Cardiac septum (tissue), 1 donor: ENCODE measurements at regions not wholly inside any gene's neighbourhood (a gene's known extent, or its start where the extent isn't known, plus 50 kb on each side); places are given as distances from the start of the nearest gene placed in this dataset.
"Not testable (repeated sequence)": the region's sequence is repeated elsewhere in the genome, so short reads cannot be mapped to it uniquely, and the experiment has no call there.

Experiments used
- DNase-seq: peaks from one replicate; pipeline ENCODE4 v3.0.0-alpha.2; 2020; ENCODE audit warnings: low spot score
- intact Hi-C: fragments of 100-400 bp; cut with DNase I; formaldehyde crosslinking; loops from one replicate; pipeline ENCODE4 v1.14.0; 2022
- donor health status: DM: no; HTN: no; CAD: no.

GRCh38 chr6:169086616-169087015, 167.0 kb downstream of the THBS2 start:
- intact Hi-C loops, DNase-seq: not testable (repeated sequence)

- intact Hi-C loops: no loop called here
- DNase-seq: no peak
Observed at GRCh38 chr6:169086020-169086419, 167.6 kb downstream of the THBS2 start.

- DNase-seq: no peak
- intact Hi-C loops: no loop called here
Observed at GRCh38 chr6:169085466-169085865, 168.2 kb downstream of the THBS2 start.

GRCh38 chr6:169084557-169084956, 169.1 kb downstream of the THBS2 start:
- DNase-seq, intact Hi-C loops: not testable (repeated sequence)

GRCh38 chr6:169084067-169084466, 169.6 kb downstream of the THBS2 start:
- intact Hi-C loops: no loop called here
- no peak for DNase-seq

GRCh38 chr6:169083508-169083874, 170.2 kb downstream of the THBS2 start:
- no peak for DNase-seq
- intact Hi-C loops: no loop called here

GRCh38 chr6:169082817-169083507, 170.7 kb downstream of the THBS2 start:
- intact Hi-C loops: no loop called here
- no peak for DNase-seq

- intact Hi-C loops: no loop called here
- no peak for DNase-seq
Observed at GRCh38 chr6:169082093-169082492, 171.6 kb downstream of the THBS2 start.

- no peak for DNase-seq
- intact Hi-C loops: no loop called here
Observed at GRCh38 chr6:169081248-169081647, 172.4 kb downstream of the THBS2 start.

GRCh38 chr6:169079650-169080049, 174.0 kb downstream of the THBS2 start:
- DNase-seq: no peak
- intact Hi-C loops: no loop called here

- intact Hi-C loops: no loop called here
- DNase-seq: no peak
Observed at GRCh38 chr6:169078399-169079145, 175.1 kb downstream of the THBS2 start.

GRCh38 chr6:169075915-169076654, 177.6 kb downstream of the THBS2 start:
- no peak for DNase-seq
- intact Hi-C loops: no loop called here

- intact Hi-C loops: no loop called here
- no peak for DNase-seq
Observed at GRCh38 chr6:169075211-169075914, 178.3 kb downstream of the THBS2 start.

- DNase-seq: no peak
- intact Hi-C loops: no loop called here
Observed at GRCh38 chr6:169074526-169074925, 179.1 kb downstream of the THBS2 start.

- no peak for DNase-seq
- intact Hi-C loops: no loop called here
Observed at GRCh38 chr6:169073311-169073710, 180.3 kb downstream of the THBS2 start.

GRCh38 chr6:169072127-169073042, 181.3 kb downstream of the THBS2 start:
- DNase-seq: no peak
- intact Hi-C loops: no loop called here

GRCh38 chr6:169071394-169071793, 182.3 kb downstream of the THBS2 start:
- no peak for DNase-seq
- intact Hi-C loops: no loop called here

GRCh38 chr6:169070506-169071176, 183.0 kb downstream of the THBS2 start:
- peak; percentile 81 for DNase-seq
- intact Hi-C loops: no loop called here
